Vagina (tissue), 2 donors: ENCODE measurements at regions not wholly inside any gene's neighbourhood (a gene's known extent, or its start where the extent isn't known, plus 50 kb on each side); places are given as distances from the start of the nearest gene placed in this dataset.

Experiments
- CTCF ChIP-seq, 3 experiments: fragments of 450-650 bp in 2 of 3; fragments of 200-600 bp in 1 of 3; sonication (generic) in 1 of 3; IDR thresholded peaks; one replicate each; pipeline ENCODE4 v1.5.1; 2017 to 2019; ENCODE audit warnings: antibody characterized with exemption in 3 of 3, mild to moderate bottlenecking in 2 of 3, moderate library complexity in 2 of 3
- POLR2A ChIP-seq, 2 donors: fragments of 450-650 bp; IDR thresholded peaks; one replicate each; pipeline ENCODE4 v1.6.1; 2017; ENCODE audit warnings: antibody characterized with exemption in 2 of 2, mild to moderate bottlenecking in 2 of 2, moderate library complexity in 2 of 2

- no peak for TF ChIP-seq CTCF (IDR thresholded peaks at IDR 0.05)
- TF ChIP-seq POLR2A (IDR thresholded peaks at IDR 0.05): no peak
Observed at GRCh38 chr16:86414991-86415740, 95.2 kb upstream of the FOXF1 start.
